HepG2 (cell line): ENCODE measurements at regions not wholly inside any gene's neighbourhood (a gene's known extent, or its start where the extent isn't known, plus 50 kb on each side); places are given as distances from the start of the nearest gene placed in this dataset.

Source experiments
- ATAC-seq: fragments of 200-7000 bp; cut with Tn5 transposase; 3 replicates; pipeline ENCODE4 v1.9.1; 2020; ENCODE audit warnings: mild to moderate bottlenecking, moderate library complexity
- BruUV-seq: library from RNA; stranded (reverse); fragments of 400-500 nt; replicated peaks from 2 replicates; lab custom pipeline; 2021; lab: Mats Ljungman, UMichigan
- CTCF ChIA-PET: fragments of 300-600 bp; formaldehyde crosslinking; extraction: SDS; loops from one replicate; lab custom pipeline; 2021; ENCODE audit warnings: low total read pairs, inconsistent platforms, low intra/inter-chr PET ratio; lab: Yijun Ruan, JAX
- POLR2A ChIA-PET: fragments of 350-600 bp; sonication (Branson Sonifier 250); formaldehyde crosslinking; loops from one replicate; lab custom pipeline; 2020; ENCODE audit warnings: antibody characterized with exemption, inconsistent platforms; lab: Yijun Ruan, JAX
- DNase-seq: peaks from one replicate; pipeline ENCODE4 v3.0.0-alpha.2; 2015; ENCODE audit warnings: low spot score
- FAIRE-seq: peaks from 3 replicates; lab custom pipeline; 2011; peaks lifted over from hg19 to GRCh38; lab: Jason Lieb, UNC
- H2AFZ ChIP-seq: one replicate; pipeline ENCODE4 v1.6.1; 2011; ENCODE audit warnings: low read length, inconsistent platforms
- H3K27ac ChIP-seq: fragments of 300-600 bp; 3 replicates; pipeline ENCODE4 v1.8.0; 2011; ENCODE audit warnings: mixed run types, mild to moderate bottlenecking, mixed read lengths, low read length, inconsistent platforms; ENCODE audit not compliant: insufficient read depth; ENCODE audit errors: extremely low read length
- H3K27me3 ChIP-seq, 2 experiments: fragments of 200-600 bp in 1 of 2; 2 replicates in 1 of 2; 3 replicates in 1 of 2; pipeline versions ENCODE4 v1.6.0 to v1.8.0; 2011; ENCODE audit warnings: low read length in 2 of 2, mild to moderate bottlenecking in 2 of 2, moderate library complexity in 2 of 2, inconsistent platforms in 1 of 2; ENCODE audit not compliant: insufficient read depth in 2 of 2, control insufficient read depth in 1 of 2
- H3K36me3 ChIP-seq, 2 experiments: fragments of 200-600 bp in 1 of 2; replicated peaks in 1 of 2; 2 replicates in 1 of 2; 3 replicates in 1 of 2; pipeline versions ENCODE4 v1.5.1 to v1.8.0; 2011; ENCODE audit warnings: low read length in 2 of 2, inconsistent platforms in 1 of 2; ENCODE audit not compliant: insufficient read depth in 2 of 2, control insufficient read depth in 1 of 2
- H3K4me1 ChIP-seq: 2 replicates; pipeline ENCODE4 v1.5.1; 2012; ENCODE audit warnings: low read length, inconsistent platforms; ENCODE audit not compliant: insufficient read depth
- H3K4me2 ChIP-seq: 2 replicates; pipeline ENCODE4 v1.6.0; 2011; ENCODE audit warnings: low read depth, low read length, inconsistent platforms
- H3K4me3 ChIP-seq, 3 experiments: fragments of 200-600 bp in 1 of 3; sonication (generic), shearing (Covaris generic) in 1 of 3; replicated peaks in 1 of 3; 2 replicates each; pipeline ENCODE4 v1.5.1; 2011 to 2016; ENCODE audit warnings: low read length in 3 of 3, inconsistent platforms in 2 of 3, low read depth in 2 of 3, mild to moderate bottlenecking in 2 of 3, control low read depth in 1 of 3, mixed read lengths in 1 of 3; ENCODE audit not compliant: insufficient read depth in 1 of 3
- H3K79me2 ChIP-seq: one replicate; pipeline ENCODE4 v1.6.1; 2011; ENCODE audit warnings: low read length, inconsistent platforms; ENCODE audit not compliant: insufficient read depth
- H3K9ac ChIP-seq: 2 replicates; pipeline ENCODE4 v1.6.0; 2011; ENCODE audit warnings: mild to moderate bottlenecking, low read depth, low read length, inconsistent platforms; ENCODE audit not compliant: insufficient read depth
- H3K9me3 ChIP-seq: 2 replicates; pipeline ENCODE4 v1.5.1; 2012; ENCODE audit warnings: mild to moderate bottlenecking, low read length
- H4K20me1 ChIP-seq: 2 replicates; pipeline ENCODE4 v1.6.0; 2011; ENCODE audit warnings: inconsistent platforms, mild to moderate bottlenecking, low read length, moderate library complexity; ENCODE audit not compliant: insufficient read depth
- ATF1 ChIP-seq: IDR thresholded peaks from 2 replicates; pipeline ENCODE4 v1.6.1; 2016; ENCODE audit warnings: mild to moderate bottlenecking, control low read depth
- MEIS2 ChIP-seq: sonication (generic); formaldehyde crosslinking; IDR thresholded peaks from 2 replicates; pipeline ENCODE4 v1.9.0; 2021; ENCODE audit warnings: mild to moderate bottlenecking, missing genetic modification reagents
- POLR2A ChIP-seq, 2 experiments: IDR thresholded peaks; 2 replicates each; pipeline ENCODE4 v1.6.1; 2011; ENCODE audit warnings: low read depth in 2 of 2, low read length in 2 of 2, mild to moderate bottlenecking in 1 of 2, moderate library complexity in 1 of 2; ENCODE audit not compliant: insufficient read depth in 1 of 2
- TOE1 ChIP-seq: sonication (generic); formaldehyde crosslinking; IDR thresholded peaks from 2 replicates; pipeline ENCODE4 v1.4.0; 2020; ENCODE audit warnings: mild to moderate bottlenecking, missing genetic modification reagents
- U2AF1 ChIP-seq: fragments of 200-400 bp; formaldehyde crosslinking; optimal IDR thresholded peaks from 2 replicates; pipeline ENCODE3; 2017; ENCODE audit warnings: mild to moderate bottlenecking, low read depth, low read length
- ZNF317 ChIP-seq: sonication (generic); formaldehyde crosslinking; IDR thresholded peaks from 2 replicates; pipeline ENCODE4 v1.5.0; 2020; ENCODE audit warnings: mild to moderate bottlenecking, missing genetic modification reagents
- ZNF326 ChIP-seq: sonication (generic); formaldehyde crosslinking; IDR thresholded peaks from 2 replicates; pipeline ENCODE4 v1.4.0; 2020; ENCODE audit warnings: missing genetic modification reagents, borderline replicate concordance
- ZNF333 ChIP-seq: sonication (generic); formaldehyde crosslinking; IDR thresholded peaks from 2 replicates; pipeline ENCODE4 v1.4.0; 2020; ENCODE audit warnings: mild to moderate bottlenecking, missing genetic modification reagents, borderline replicate concordance
- ZNF34 ChIP-seq: sonication (generic); formaldehyde crosslinking; IDR thresholded peaks from 2 replicates; pipeline ENCODE4 v1.4.0; 2020; ENCODE audit warnings: mild to moderate bottlenecking, missing genetic modification reagents, borderline replicate concordance
- ZNF550 ChIP-seq: sonication (generic); formaldehyde crosslinking; IDR thresholded peaks from 2 replicates; pipeline ENCODE4 v1.4.0; 2020; ENCODE audit warnings: mild to moderate bottlenecking, missing genetic modification reagents, borderline replicate concordance
- ZNF678 ChIP-seq: sonication (generic); formaldehyde crosslinking; IDR thresholded peaks from 2 replicates; pipeline ENCODE4 v1.4.0; 2020; ENCODE audit warnings: mild to moderate bottlenecking, missing genetic modification reagents
- WGBS: methylation state at CpG from one replicate; pipeline ENCODE4 v1.1.6; 2017; ENCODE audit warnings: low lambda C conversion rate; 5-methylcytosine and 5-hydroxymethylcytosine counted together
- in situ Hi-C: cut with HindIII; loops from 2 replicates; pipeline ENCODE4 v1.10.0; 2017; ENCODE audit warnings: low pct_unique_long_range_greater_than_20kb; ENCODE audit not compliant: extremely low pct_ligation_motif_present
- intact Hi-C: fragments of 100-400 bp; cut with micrococcal nuclease; formaldehyde crosslinking; loops from one replicate; pipeline ENCODE4 v1.10.0; 2022; ENCODE audit not compliant: unreplicated experiment
- TF ChIP-seq, protein P1 (sequence below): IDR thresholded peaks from 2 replicates; pipeline ENCODE4 v1.6.1; 2016; ENCODE audit warnings: low read depth, missing genetic modification reagents, missing compliant biosample characterization
- TF ChIP-seq, protein P2 (sequence below): IDR thresholded peaks from 2 replicates; pipeline ENCODE4 v1.6.1; 2016; ENCODE audit warnings: mild to moderate bottlenecking
- TF ChIP-seq, protein P3 (sequence below), 2 experiments: sonication (generic) in 1 of 2; formaldehyde crosslinking in 1 of 2; IDR thresholded peaks; 2 replicates each; pipeline versions ENCODE4 v1.4.0 to v1.6.1; 2016 to 2020; ENCODE audit warnings: borderline replicate concordance in 1 of 2, low read depth in 1 of 2, mild to moderate bottlenecking in 1 of 2, missing genetic modification reagents in 1 of 2

DNA sequence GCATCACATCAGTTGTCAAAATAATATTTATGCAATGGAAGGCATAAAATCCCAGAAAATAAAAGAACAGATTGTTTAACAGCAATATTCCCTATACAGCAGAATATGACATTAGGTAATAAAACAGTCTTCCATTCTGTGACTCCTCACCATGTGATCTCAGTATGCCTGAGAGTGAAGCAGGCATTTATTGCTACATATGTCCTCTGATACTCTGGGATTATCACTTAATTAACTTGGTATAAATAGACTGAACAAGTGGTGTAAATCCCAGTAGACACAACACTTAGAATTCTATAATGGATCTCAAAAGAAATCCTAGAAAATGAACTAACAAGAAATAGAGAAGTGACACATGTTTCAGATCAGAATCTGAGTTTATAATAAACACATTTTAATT, 841.3 kb downstream of the PDHA2 start (continued):
- no peak for TF ChIP-seq ZNF317 (CRISPR knock-in tag)
- TF ChIP-seq, protein P1, sequence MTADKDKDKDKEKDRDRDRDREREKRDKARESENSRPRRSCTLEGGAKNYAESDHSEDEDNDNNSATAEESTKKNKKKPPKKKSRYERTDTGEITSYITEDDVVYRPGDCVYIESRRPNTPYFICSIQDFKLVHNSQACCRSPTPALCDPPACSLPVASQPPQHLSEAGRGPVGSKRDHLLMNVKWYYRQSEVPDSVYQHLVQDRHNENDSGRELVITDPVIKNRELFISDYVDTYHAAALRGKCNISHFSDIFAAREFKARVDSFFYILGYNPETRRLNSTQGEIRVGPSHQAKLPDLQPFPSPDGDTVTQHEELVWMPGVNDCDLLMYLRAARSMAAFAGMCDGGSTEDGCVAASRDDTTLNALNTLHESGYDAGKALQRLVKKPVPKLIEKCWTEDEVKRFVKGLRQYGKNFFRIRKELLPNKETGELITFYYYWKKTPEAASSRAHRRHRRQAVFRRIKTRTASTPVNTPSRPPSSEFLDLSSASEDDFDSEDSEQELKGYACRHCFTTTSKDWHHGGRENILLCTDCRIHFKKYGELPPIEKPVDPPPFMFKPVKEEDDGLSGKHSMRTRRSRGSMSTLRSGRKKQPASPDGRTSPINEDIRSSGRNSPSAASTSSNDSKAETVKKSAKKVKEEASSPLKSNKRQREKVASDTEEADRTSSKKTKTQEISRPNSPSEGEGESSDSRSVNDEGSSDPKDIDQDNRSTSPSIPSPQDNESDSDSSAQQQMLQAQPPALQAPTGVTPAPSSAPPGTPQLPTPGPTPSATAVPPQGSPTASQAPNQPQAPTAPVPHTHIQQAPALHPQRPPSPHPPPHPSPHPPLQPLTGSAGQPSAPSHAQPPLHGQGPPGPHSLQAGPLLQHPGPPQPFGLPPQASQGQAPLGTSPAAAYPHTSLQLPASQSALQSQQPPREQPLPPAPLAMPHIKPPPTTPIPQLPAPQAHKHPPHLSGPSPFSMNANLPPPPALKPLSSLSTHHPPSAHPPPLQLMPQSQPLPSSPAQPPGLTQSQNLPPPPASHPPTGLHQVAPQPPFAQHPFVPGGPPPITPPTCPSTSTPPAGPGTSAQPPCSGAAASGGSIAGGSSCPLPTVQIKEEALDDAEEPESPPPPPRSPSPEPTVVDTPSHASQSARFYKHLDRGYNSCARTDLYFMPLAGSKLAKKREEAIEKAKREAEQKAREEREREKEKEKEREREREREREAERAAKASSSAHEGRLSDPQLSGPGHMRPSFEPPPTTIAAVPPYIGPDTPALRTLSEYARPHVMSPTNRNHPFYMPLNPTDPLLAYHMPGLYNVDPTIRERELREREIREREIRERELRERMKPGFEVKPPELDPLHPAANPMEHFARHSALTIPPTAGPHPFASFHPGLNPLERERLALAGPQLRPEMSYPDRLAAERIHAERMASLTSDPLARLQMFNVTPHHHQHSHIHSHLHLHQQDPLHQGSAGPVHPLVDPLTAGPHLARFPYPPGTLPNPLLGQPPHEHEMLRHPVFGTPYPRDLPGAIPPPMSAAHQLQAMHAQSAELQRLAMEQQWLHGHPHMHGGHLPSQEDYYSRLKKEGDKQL = no peak
- no peak for TF ChIP-seq ZNF326 (CRISPR knock-in tag)
- no peak for TF ChIP-seq ZNF678

DNA sequence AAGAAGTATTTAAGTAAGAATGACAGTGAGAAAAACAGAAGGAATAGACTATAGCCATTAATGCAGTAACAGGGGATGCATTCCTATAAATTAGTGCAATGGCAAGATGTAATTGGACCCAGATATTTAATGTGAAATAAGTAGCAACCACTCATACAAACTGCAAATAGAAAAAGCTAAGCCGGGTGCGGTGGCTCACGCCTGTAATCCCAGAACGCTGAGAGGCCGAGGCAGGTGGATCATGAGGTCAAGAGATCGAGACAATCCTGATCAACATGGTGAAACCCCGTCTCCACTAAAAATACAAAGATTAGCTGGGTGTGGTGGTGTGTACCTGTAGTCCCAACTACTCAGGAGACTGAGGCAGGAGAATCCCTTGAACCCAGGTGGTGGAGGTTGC, 845.8 kb downstream of the PDHA2 start:
- Histone ChIP-seq H3K9me3 (peaks cover 14% of the 10 kb centered on the region), H3K9ac (no peak overlapping the region), H4K20me1 (no peaks in the 10 kb centered on the region), H3K27me3 (no peaks in the 10 kb centered on the region), H3K4me3 (no peak overlapping the region), H3K4me1 (no peaks in the 10 kb centered on the region), H3K79me2 (no peaks in the 10 kb centered on the region), H2AFZ (no peak overlapping the region), H3K27ac (no peak overlapping the region), H3K36me3 (no peaks in the 10 kb centered on the region), H3K4me2 (no peak overlapping the region)
- FAIRE-seq = no peak
- in situ Hi-C loops = no loop called here
- no TSS peak for BruUV-seq
- CTCF ChIA-PET = no interaction called here
- POLR2A ChIA-PET = no interaction called here
- no peak for DNase-seq
- intact Hi-C loops = no loop called here
- no peak for ATAC-seq
- WGBS = 0% methylated on average over 7 of the region's 7 CpGs
- TF ChIP-seq, protein P2, sequence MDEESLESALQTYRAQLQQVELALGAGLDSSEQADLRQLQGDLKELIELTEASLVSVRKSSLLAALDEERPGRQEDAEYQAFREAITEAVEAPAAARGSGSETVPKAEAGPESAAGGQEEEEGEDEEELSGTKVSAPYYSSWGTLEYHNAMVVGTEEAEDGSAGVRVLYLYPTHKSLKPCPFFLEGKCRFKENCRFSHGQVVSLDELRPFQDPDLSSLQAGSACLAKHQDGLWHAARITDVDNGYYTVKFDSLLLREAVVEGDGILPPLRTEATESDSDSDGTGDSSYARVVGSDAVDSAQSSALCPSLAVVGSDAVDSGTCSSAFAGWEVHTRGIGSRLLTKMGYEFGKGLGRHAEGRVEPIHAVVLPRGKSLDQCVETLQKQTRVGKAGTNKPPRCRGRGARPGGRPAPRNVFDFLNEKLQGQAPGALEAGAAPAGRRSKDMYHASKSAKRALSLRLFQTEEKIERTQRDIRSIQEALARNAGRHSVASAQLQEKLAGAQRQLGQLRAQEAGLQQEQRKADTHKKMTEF (CRISPR knock-in tag) = no peak
- no peak for TF ChIP-seq ZNF34
- TF ChIP-seq, protein P3, sequence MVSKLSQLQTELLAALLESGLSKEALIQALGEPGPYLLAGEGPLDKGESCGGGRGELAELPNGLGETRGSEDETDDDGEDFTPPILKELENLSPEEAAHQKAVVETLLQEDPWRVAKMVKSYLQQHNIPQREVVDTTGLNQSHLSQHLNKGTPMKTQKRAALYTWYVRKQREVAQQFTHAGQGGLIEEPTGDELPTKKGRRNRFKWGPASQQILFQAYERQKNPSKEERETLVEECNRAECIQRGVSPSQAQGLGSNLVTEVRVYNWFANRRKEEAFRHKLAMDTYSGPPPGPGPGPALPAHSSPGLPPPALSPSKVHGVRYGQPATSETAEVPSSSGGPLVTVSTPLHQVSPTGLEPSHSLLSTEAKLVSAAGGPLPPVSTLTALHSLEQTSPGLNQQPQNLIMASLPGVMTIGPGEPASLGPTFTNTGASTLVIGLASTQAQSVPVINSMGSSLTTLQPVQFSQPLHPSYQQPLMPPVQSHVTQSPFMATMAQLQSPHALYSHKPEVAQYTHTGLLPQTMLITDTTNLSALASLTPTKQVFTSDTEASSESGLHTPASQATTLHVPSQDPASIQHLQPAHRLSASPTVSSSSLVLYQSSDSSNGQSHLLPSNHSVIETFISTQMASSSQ (IDR thresholded peaks at IDR 0.05; ENCODE audit: low read depth) = no peak
- TF ChIP-seq, protein P3 (CRISPR knock-in tag; IDR thresholded peaks at IDR 0.05; ENCODE audit: borderline replicate concordance) = no peak
- no peak for TF ChIP-seq U2AF1
- no peak for TF ChIP-seq ZNF550 (CRISPR knock-in tag)
- no peak for TF ChIP-seq MEIS2
- no peak for TF ChIP-seq ATF1 (CRISPR knock-in tag)
- no peak for TF ChIP-seq POLR2A (IDR thresholded peaks at IDR 0.05; ENCODE audit: insufficient read depth in 1 of 2, low read depth in 2 of 2, low read length in 2 of 2)
- no peak for TF ChIP-seq TOE1 (CRISPR knock-in tag)
- TF ChIP-seq ZNF333 (CRISPR knock-in tag) = no peak
